Activated T-cell treated with anti-CD3 and anti-CD28 coated beads, Interleukin-2, amount 50 U/mL, for 72 hours (primary cell): ENCODE measurements at regions not wholly inside any gene's neighbourhood (a gene's known extent, or its start where the extent isn't known, plus 50 kb on each side); places are given as distances from the start of the nearest gene placed in this dataset.

Experiments used
- ATAC-seq, 2 donors: fragments of 150-1000 bp; cut with Tn5 transposase; replicated peaks in 1 of 2; 2 replicates each; pipeline ENCODE4 v1.10.0; 2021; ENCODE audit warnings: moderate library complexity in 2 of 2, mild to moderate bottlenecking in 1 of 2
- DNase-seq, 2 donors: peaks; one replicate each; pipeline ENCODE4 v3.0.0; 2021 to 2022; ENCODE audit warnings: mixed read lengths in 1 of 2
- H3K27ac Mint-ChIP-seq: one replicate; pipeline ENCODE4 v1.8.0; 2022; ENCODE audit warnings: mild to moderate bottlenecking, moderate library complexity, mixed read lengths
- H3K27me3 Mint-ChIP-seq: one replicate; pipeline ENCODE4 v1.8.0; 2022; ENCODE audit warnings: low read depth, mixed read lengths
- H3K36me3 Mint-ChIP-seq, 2 donors: one replicate each; pipeline ENCODE4 v1.8.0; 2022; ENCODE audit warnings: mixed read lengths in 2 of 2, mild to moderate bottlenecking in 1 of 2; ENCODE audit not compliant: insufficient read depth in 2 of 2
- H3K4me1 Mint-ChIP-seq: one replicate; pipeline ENCODE4 v1.8.0; 2022; ENCODE audit warnings: low read depth, mixed read lengths
- H3K4me3 Mint-ChIP-seq, 2 donors: one replicate each; pipeline ENCODE4 v1.8.0; 2022; ENCODE audit warnings: mild to moderate bottlenecking in 2 of 2, mixed read lengths in 2 of 2, moderate library complexity in 2 of 2
- H3K9me3 Mint-ChIP-seq, 2 donors: one replicate each; pipeline ENCODE4 v1.8.0; 2022; ENCODE audit warnings: mixed read lengths in 2 of 2

- no peak for DNase-seq
- no peak for ATAC-seq
- H3K4me3 Mint-ChIP-seq: no peak overlapping the region
- no peaks in the 10 kb centered on the region for H3K27me3 Mint-ChIP-seq
- peak overlapping the region; percentile 6 for H3K27ac Mint-ChIP-seq
- H3K36me3 Mint-ChIP-seq: no peaks in the 10 kb centered on the region
- no peaks in the 10 kb centered on the region for H3K4me1 Mint-ChIP-seq
- no peaks in the 10 kb centered on the region for H3K9me3 Mint-ChIP-seq
These were observed 110.8 kb upstream of the GADD45A start for GRCh38 chr1:67574221-67574620.

- Mint-ChIP-seq H3K9me3 (no peaks in the 10 kb centered on the region), H3K4me3 (no peak overlapping the region), H3K27ac (no peak overlapping the region), H3K36me3 (no peaks in the 10 kb centered on the region), H3K4me1 (no peaks in the 10 kb centered on the region), H3K27me3 (peaks cover 6% of the 10 kb centered on the region)
- DNase-seq (no peak), ATAC-seq (no peak)
These were observed 109.1 kb upstream of the GADD45A start for GRCh38 chr1:67575861-67576260.

GRCh38 chr1:67576474-67576873, 108.5 kb upstream of the GADD45A start:
- Mint-ChIP-seq H3K4me1 (no peaks in the 10 kb centered on the region), H3K27ac (no peak overlapping the region), H3K36me3 (no peaks in the 10 kb centered on the region), H3K27me3 (peaks cover 6% of the 10 kb centered on the region), H3K4me3 (no peak overlapping the region), H3K9me3 (no peaks in the 10 kb centered on the region)
- DNase-seq: no peak
- no peak for ATAC-seq

- DNase-seq: no peak
- Mint-ChIP-seq H3K27ac (no peak overlapping the region), H3K27me3 (peaks cover 6% of the 10 kb centered on the region), H3K36me3 (no peaks in the 10 kb centered on the region), H3K9me3 (no peaks in the 10 kb centered on the region), H3K4me1 (no peaks in the 10 kb centered on the region), H3K4me3 (no peak overlapping the region)
- no peak for ATAC-seq
These were observed 107.4 kb upstream of the GADD45A start for GRCh38 chr1:67577646-67578045.

GRCh38 chr1:67578397-67579020, 106.5 kb upstream of the GADD45A start:
- ATAC-seq: no peak
- Mint-ChIP-seq H3K36me3 (no peaks in the 10 kb centered on the region), H3K4me3 (no peak overlapping the region), H3K27ac (no peak overlapping the region), H3K9me3 (no peaks in the 10 kb centered on the region), H3K27me3 (peaks cover 6% of the 10 kb centered on the region), H3K4me1 (no peaks in the 10 kb centered on the region)
- no peak for DNase-seq

- Mint-ChIP-seq H3K9me3 (no peaks in the 10 kb centered on the region), H3K27me3 (peaks cover 6% of the 10 kb centered on the region), H3K27ac (no peak overlapping the region), H3K36me3 (no peaks in the 10 kb centered on the region), H3K4me3 (no peak overlapping the region), H3K4me1 (no peaks in the 10 kb centered on the region)
- no peak for DNase-seq
- ATAC-seq: no peak
These were observed 105.2 kb upstream of the GADD45A start for GRCh38 chr1:67579623-67580394.

GRCh38 chr1:67580691-67581403, 104.2 kb upstream of the GADD45A start:
- H3K36me3 Mint-ChIP-seq: no peaks in the 10 kb centered on the region
- ATAC-seq: no peak
- DNase-seq: no peak
- H3K4me1 Mint-ChIP-seq: no peaks in the 10 kb centered on the region
- H3K27ac Mint-ChIP-seq: no peak overlapping the region
- H3K9me3 Mint-ChIP-seq: no peaks in the 10 kb centered on the region
- H3K4me3 Mint-ChIP-seq: no peak overlapping the region
- H3K27me3 Mint-ChIP-seq: peaks cover 6% of the 10 kb centered on the region

GRCh38 chr1:67582625-67583461, 102.2 kb upstream of the GADD45A start:
- Mint-ChIP-seq H3K36me3 (no peaks in the 10 kb centered on the region), H3K27ac (no peak overlapping the region), H3K4me1 (no peaks in the 10 kb centered on the region), H3K4me3 (no peak overlapping the region), H3K9me3 (no peaks in the 10 kb centered on the region), H3K27me3 (peaks cover 6% of the 10 kb centered on the region)
- DNase-seq (no peak), ATAC-seq (no peak)

GRCh38 chr1:67583462-67583950, 101.5 kb upstream of the GADD45A start:
- Mint-ChIP-seq H3K4me1 (no peaks in the 10 kb centered on the region), H3K27me3 (peaks cover 6% of the 10 kb centered on the region), H3K4me3 (no peak overlapping the region), H3K27ac (no peak overlapping the region), H3K36me3 (no peaks in the 10 kb centered on the region), H3K9me3 (no peaks in the 10 kb centered on the region)
- DNase-seq (no peak), ATAC-seq (no peak)

- Mint-ChIP-seq H3K27ac (no peak overlapping the region), H3K4me1 (no peaks in the 10 kb centered on the region), H3K27me3 (peaks cover 2% of the 10 kb centered on the region), H3K36me3 (no peaks in the 10 kb centered on the region), H3K9me3 (no peaks in the 10 kb centered on the region), H3K4me3 (no peak overlapping the region)
- no peak for DNase-seq
- ATAC-seq: no peak
These were observed 100.1 kb upstream of the GADD45A start for GRCh38 chr1:67584938-67585337.

- Mint-ChIP-seq H3K4me1 (no peaks in the 10 kb centered on the region), H3K27me3 (no peaks in the 10 kb centered on the region), H3K27ac (no peak overlapping the region), H3K4me3 (no peak overlapping the region), H3K36me3 (no peaks in the 10 kb centered on the region), H3K9me3 (no peaks in the 10 kb centered on the region)
- DNase-seq: no peak
- ATAC-seq: no peak
These were observed 98.4 kb upstream of the GADD45A start for GRCh38 chr1:67586596-67586995.

GRCh38 chr1:67588178-67588855, 96.7 kb upstream of the GADD45A start:
- Mint-ChIP-seq H3K9me3 (no peaks in the 10 kb centered on the region), H3K27me3 (peaks cover 8% of the 10 kb centered on the region), H3K36me3 (no peaks in the 10 kb centered on the region), H3K4me3 (no peak overlapping the region), H3K27ac (no peak overlapping the region), H3K4me1 (no peaks in the 10 kb centered on the region)
- ATAC-seq (no peak), DNase-seq (no peak)
